CD14-positive monocyte (primary cell): ENCODE measurements at regions not wholly inside any gene's neighbourhood (a gene's known extent, or its start where the extent isn't known, plus 50 kb on each side); places are given as distances from the start of the nearest gene placed in this dataset.

Experiments used
- DNase-seq, 3 donors: peaks; one replicate each; pipeline ENCODE4 v3.0.0-alpha.2; 2011 to 2022
- H2AFZ ChIP-seq: 2 replicates; pipeline ENCODE4 v1.6.0; 2012; ENCODE audit warnings: mild to moderate bottlenecking, low read depth, low read length, inconsistent platforms; ENCODE audit not compliant: insufficient read depth, poor library complexity, severe bottlenecking
- H3K27ac ChIP-seq, 2 donors: 1 replicate in 1 of 2; 2 replicates in 1 of 2; pipeline ENCODE4 v1.5.1; 2012 to 2013; ENCODE audit warnings: low read length in 2 of 2, control low read depth in 1 of 2, inconsistent platforms in 1 of 2, low read depth in 1 of 2, mild to moderate bottlenecking in 1 of 2
- H3K27me3 ChIP-seq, 2 donors: one replicate each; pipeline versions ENCODE4 v1.6.0 to v1.6.1; 2011 to 2013; ENCODE audit warnings: low read length in 2 of 2; ENCODE audit not compliant: control insufficient read depth in 2 of 2, insufficient read depth in 2 of 2
- H3K36me3 ChIP-seq, 2 donors: replicated peaks in 1 of 2; 1 replicate in 1 of 2; 2 replicates in 1 of 2; pipeline versions ENCODE4 v1.5.1 to v1.6.1; 2012 to 2013; ENCODE audit warnings: low read length in 2 of 2, control low read depth in 1 of 2, inconsistent platforms in 1 of 2, mild to moderate bottlenecking in 1 of 2; ENCODE audit not compliant: insufficient read depth in 2 of 2, control insufficient read depth in 1 of 2
- H3K4me1 ChIP-seq, 2 donors: 1 replicate in 1 of 2; 2 replicates in 1 of 2; pipeline versions ENCODE4 v1.5.1 to v1.6.1; 2012 to 2013; ENCODE audit warnings: low read length in 2 of 2, control low read depth in 1 of 2, inconsistent platforms in 1 of 2, mild to moderate bottlenecking in 1 of 2, moderate library complexity in 1 of 2; ENCODE audit not compliant: insufficient read depth in 2 of 2, control insufficient read depth in 1 of 2
- H3K4me2 ChIP-seq: replicated peaks from 2 replicates; pipeline ENCODE3; 2012; ENCODE audit warnings: low read length, moderate library complexity, mild to moderate bottlenecking; ENCODE audit not compliant: poor library complexity, severe bottlenecking; ENCODE audit errors: extremely low read depth
- H3K4me3 ChIP-seq, 3 experiments: fragments of 200-600 bp in 1 of 3; sonication (generic) in 1 of 3; replicated peaks in 1 of 3; 1 replicate in 2 of 3; 2 replicates in 1 of 3; pipeline ENCODE4 v1.5.1; 2011 to 2013; ENCODE audit warnings: low read length in 3 of 3, mild to moderate bottlenecking in 3 of 3, control low read depth in 2 of 3, low read depth in 2 of 3, inconsistent platforms in 1 of 3, moderate library complexity in 1 of 3
- H3K79me2 ChIP-seq: 2 replicates; pipeline ENCODE4 v1.6.0; 2012; ENCODE audit warnings: mild to moderate bottlenecking, control low read depth, inconsistent platforms, low read length, moderate library complexity; ENCODE audit not compliant: insufficient read depth
- H3K9ac ChIP-seq: 2 replicates; pipeline ENCODE4 v1.6.0; 2017; ENCODE audit warnings: low read length, mild to moderate bottlenecking; ENCODE audit not compliant: insufficient read depth, poor library complexity, severe bottlenecking
- H3K9me3 ChIP-seq, 2 donors: replicated peaks in 1 of 2; 1 replicate in 1 of 2; 2 replicates in 1 of 2; pipeline versions ENCODE4 v1.5.1 to v1.6.1; 2012 to 2013; ENCODE audit warnings: low read length in 2 of 2, control low read depth in 1 of 2; ENCODE audit not compliant: control insufficient read depth in 1 of 2, insufficient read depth in 1 of 2
- H4K20me1 ChIP-seq: 2 replicates; pipeline ENCODE4 v1.6.0; 2012; ENCODE audit warnings: mild to moderate bottlenecking, low read length, control low read depth, moderate library complexity; ENCODE audit not compliant: insufficient read depth
- H3K27ac Mint-ChIP-seq, 7 donors: one replicate each; pipeline ENCODE4 v1.8.0; 2020; ENCODE audit warnings: mild to moderate bottlenecking in 7 of 7, mixed read lengths in 7 of 7, moderate library complexity in 6 of 7, inconsistent platforms in 2 of 7
- H3K27me3 Mint-ChIP-seq, 3 donors: one replicate each; pipeline ENCODE4 v1.8.0; 2021 to 2022; ENCODE audit warnings: low read depth in 3 of 3, mild to moderate bottlenecking in 3 of 3, mixed read lengths in 3 of 3, moderate library complexity in 3 of 3, inconsistent platforms in 1 of 3
- H3K36me3 Mint-ChIP-seq, 2 donors: one replicate each; pipeline ENCODE4 v1.8.0; 2020; ENCODE audit warnings: mixed read lengths in 2 of 2, inconsistent platforms in 1 of 2, mild to moderate bottlenecking in 1 of 2
- H3K4me1 Mint-ChIP-seq: one replicate; pipeline ENCODE4 v1.8.0; 2020; ENCODE audit warnings: mild to moderate bottlenecking, mixed read lengths
- H3K4me3 Mint-ChIP-seq, 2 donors: one replicate each; pipeline ENCODE4 v1.8.0; 2020; ENCODE audit warnings: mild to moderate bottlenecking in 2 of 2, mixed read lengths in 2 of 2, moderate library complexity in 1 of 2
- H3K9me3 Mint-ChIP-seq, 7 donors: one replicate each; pipeline ENCODE4 v1.8.0; 2020 to 2022; ENCODE audit warnings: mixed read lengths in 7 of 7, mild to moderate bottlenecking in 6 of 7, moderate library complexity in 6 of 7, inconsistent platforms in 2 of 7
- WGBS: methylation state at CpG from one replicate; pipeline ENCODE4 v1.1.5; 2013; ENCODE audit warnings: missing lambda C conversion rate; ENCODE audit not compliant: insufficient coverage; 5-methylcytosine and 5-hydroxymethylcytosine counted together
- intact Hi-C, 2 donors: fragments of 100-400 bp; cut with micrococcal nuclease; formaldehyde crosslinking; loops; one replicate each; pipeline versions ENCODE4 v1.15.0 to v1.15.1; 2023
- TF ChIP-seq, protein P1 (sequence below): fragments of 200-600 bp; IDR thresholded peaks from one replicate; pipeline ENCODE4 v1.8.0; 2022; ENCODE audit warnings: antibody characterized with exemption, mild to moderate bottlenecking

DNA sequence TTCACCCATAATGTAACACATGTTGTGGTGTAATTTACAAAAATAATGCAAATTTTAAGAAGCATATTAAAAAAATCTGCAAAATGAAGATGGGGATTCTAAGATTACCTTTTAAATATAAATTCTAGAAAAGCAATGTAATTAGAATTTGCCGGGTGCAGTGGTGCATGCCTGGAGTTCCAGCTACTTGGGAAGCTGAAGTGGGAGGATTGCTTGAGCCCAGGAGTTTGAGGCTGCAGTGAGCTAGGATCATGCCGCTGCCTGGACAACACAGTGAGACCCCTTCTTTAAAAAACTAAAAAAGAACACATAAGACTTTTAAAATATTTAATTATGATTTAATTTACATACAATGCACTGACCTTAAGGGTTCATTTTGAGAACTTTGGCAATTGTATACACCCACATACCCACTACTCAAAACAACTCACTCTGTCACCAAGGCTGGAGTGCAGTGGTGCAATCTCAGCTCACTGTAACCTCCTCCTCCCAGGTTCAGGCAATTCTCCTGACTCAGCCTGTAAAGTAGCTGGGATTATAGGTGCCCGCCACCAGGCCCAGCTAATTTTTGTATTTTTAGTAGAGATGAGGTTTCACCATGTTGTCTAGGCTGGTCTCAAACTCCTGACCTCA lies 134.0 kb upstream of the TBL1XR1 start:
- H3K27me3 ChIP-seq: no peaks in the 10 kb centered on the region
- TF ChIP-seq, protein P1, sequence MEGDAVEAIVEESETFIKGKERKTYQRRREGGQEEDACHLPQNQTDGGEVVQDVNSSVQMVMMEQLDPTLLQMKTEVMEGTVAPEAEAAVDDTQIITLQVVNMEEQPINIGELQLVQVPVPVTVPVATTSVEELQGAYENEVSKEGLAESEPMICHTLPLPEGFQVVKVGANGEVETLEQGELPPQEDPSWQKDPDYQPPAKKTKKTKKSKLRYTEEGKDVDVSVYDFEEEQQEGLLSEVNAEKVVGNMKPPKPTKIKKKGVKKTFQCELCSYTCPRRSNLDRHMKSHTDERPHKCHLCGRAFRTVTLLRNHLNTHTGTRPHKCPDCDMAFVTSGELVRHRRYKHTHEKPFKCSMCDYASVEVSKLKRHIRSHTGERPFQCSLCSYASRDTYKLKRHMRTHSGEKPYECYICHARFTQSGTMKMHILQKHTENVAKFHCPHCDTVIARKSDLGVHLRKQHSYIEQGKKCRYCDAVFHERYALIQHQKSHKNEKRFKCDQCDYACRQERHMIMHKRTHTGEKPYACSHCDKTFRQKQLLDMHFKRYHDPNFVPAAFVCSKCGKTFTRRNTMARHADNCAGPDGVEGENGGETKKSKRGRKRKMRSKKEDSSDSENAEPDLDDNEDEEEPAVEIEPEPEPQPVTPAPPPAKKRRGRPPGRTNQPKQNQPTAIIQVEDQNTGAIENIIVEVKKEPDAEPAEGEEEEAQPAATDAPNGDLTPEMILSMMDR: no peak
- H3K27ac Mint-ChIP-seq: peak overlapping the region in 5 of 7 donors; percentile 21 to 78 (median 35)
- H3K27ac ChIP-seq: peak overlapping the region in 1 of 2 donors; percentile 23
- no peaks in the 10 kb centered on the region for H3K27me3 Mint-ChIP-seq
- H3K4me3 Mint-ChIP-seq: no peak overlapping the region
- no CpG with 5 or more reads among the region's 3 CpGs for WGBS
- H3K9ac ChIP-seq: no peak overlapping the region
- intact Hi-C loops: no loop called here
- H3K36me3 ChIP-seq: no peaks in the 10 kb centered on the region
- no peak for DNase-seq
- no peak overlapping the region for H2AFZ ChIP-seq
- peaks cover 0 to 4% of the 10 kb centered on the region in 2 donors for H3K36me3 Mint-ChIP-seq
- H3K79me2 ChIP-seq: no peaks in the 10 kb centered on the region
- H3K4me1 Mint-ChIP-seq: peaks cover 55% of the 10 kb centered on the region
- no peak overlapping the region for H3K4me3 ChIP-seq
- H3K4me2 ChIP-seq: no peak overlapping the region
- peaks cover 0 to 3% (median 0%) of the 10 kb centered on the region in 7 donors for H3K9me3 Mint-ChIP-seq
- H3K4me1 ChIP-seq: peaks cover 50 to 55% of the 10 kb centered on the region in 2 donors
- no peaks in the 10 kb centered on the region for H3K9me3 ChIP-seq
- no peaks in the 10 kb centered on the region for H4K20me1 ChIP-seq

DNA sequence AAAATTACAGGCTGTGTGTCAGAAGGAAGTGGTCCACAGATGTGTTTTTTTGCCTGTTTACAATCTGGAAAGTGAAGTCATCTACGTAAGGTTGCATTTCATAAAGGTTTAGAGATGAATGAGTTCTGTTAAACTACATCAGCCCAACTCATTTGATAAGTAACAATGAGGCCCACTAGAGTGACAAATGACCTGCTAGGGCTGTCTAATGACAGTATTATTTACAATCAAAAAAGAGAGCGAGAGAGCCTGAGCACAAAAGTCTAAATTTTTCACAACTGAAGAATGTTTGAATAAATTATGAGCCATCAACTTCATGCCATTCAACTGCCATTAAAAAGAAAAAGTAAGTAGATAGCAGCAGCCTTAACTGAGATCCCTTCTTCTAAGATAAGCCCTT lies 135.7 kb upstream of the TBL1XR1 start:
- Histone ChIP-seq H3K27ac (peak overlapping the region in 1 of 2 donors; percentile 96), H3K4me2 (peak overlapping the region; percentile 71), H3K4me1 (peaks cover 66 to 72% of the 10 kb centered on the region in 2 donors), H3K4me3 (peak overlapping the region in 1 of 3 experiments; percentile 64), H3K36me3 (no peaks in the 10 kb centered on the region), H4K20me1 (no peaks in the 10 kb centered on the region), H3K9ac (no peak overlapping the region), H2AFZ (peak overlapping the region; percentile 4), H3K27me3 (no peaks in the 10 kb centered on the region), H3K9me3 (no peaks in the 10 kb centered on the region), H3K79me2 (no peaks in the 10 kb centered on the region)
- peak overlapping the region; percentile 84 to 98 (median 96) for H3K27ac Mint-ChIP-seq
- H3K27me3 Mint-ChIP-seq: no peaks in the 10 kb centered on the region
- H3K4me1 Mint-ChIP-seq: peaks cover 69% of the 10 kb centered on the region
- peaks cover 0 to 3% (median 0%) of the 10 kb centered on the region in 7 donors for H3K9me3 Mint-ChIP-seq
- DNase-seq: no peak
- H3K36me3 Mint-ChIP-seq: peaks cover 0 to 4% of the 10 kb centered on the region in 2 donors
- intact Hi-C loops: no loop called here
- TF ChIP-seq, protein P1: no peak
- WGBS: no CpG with 5 or more reads among the region's 2 CpGs
- peak overlapping the region in 1 of 2 donors; percentile 21 for H3K4me3 Mint-ChIP-seq
